GM12873 (cell line): ENCODE measurements at regions not wholly inside any gene's neighbourhood (a gene's known extent, or its start where the extent isn't known, plus 50 kb on each side); places are given as distances from the start of the nearest gene placed in this dataset.

Source experiments
- CTCF ChIP-seq: IDR thresholded peaks from 2 replicates; pipeline ENCODE4 v1.5.1; 2012; ENCODE audit warnings: low read depth, mild to moderate bottlenecking, moderate library complexity, low read length, control low read depth; ENCODE audit not compliant: insufficient read depth; ENCODE audit errors: missing control alignments

- TF ChIP-seq CTCF, result no peak
These were observed 212.2 kb downstream of the DUSP6 start for GRCh38 chr12:89140141-89140540.

- no peak for TF ChIP-seq CTCF
These were observed 212.9 kb downstream of the DUSP6 start for GRCh38 chr12:89139390-89139789.

GRCh38 chr12:89138048-89138852 lies 214.1 kb downstream of the DUSP6 start:
- TF ChIP-seq CTCF, result no peak

GRCh38 chr12:89135976-89136634 lies 216.2 kb downstream of the DUSP6 start:
- no peak for TF ChIP-seq CTCF

- TF ChIP-seq CTCF, result no peak
These were observed 218.0 kb downstream of the DUSP6 start for GRCh38 chr12:89134213-89134770.

GRCh38 chr12:89129167-89129870 lies 223.0 kb downstream of the DUSP6 start:
- TF ChIP-seq CTCF, result no peak

GRCh38 chr12:89126712-89127111 lies 225.6 kb downstream of the DUSP6 start:
- TF ChIP-seq CTCF, result no peak
